ENCODE measurements at regions not wholly inside any gene's neighbourhood (a gene's known extent, or its start where the extent isn't known, plus 50 kb on each side); places are given as distances from the start of the nearest gene placed in this dataset.

DNA sequence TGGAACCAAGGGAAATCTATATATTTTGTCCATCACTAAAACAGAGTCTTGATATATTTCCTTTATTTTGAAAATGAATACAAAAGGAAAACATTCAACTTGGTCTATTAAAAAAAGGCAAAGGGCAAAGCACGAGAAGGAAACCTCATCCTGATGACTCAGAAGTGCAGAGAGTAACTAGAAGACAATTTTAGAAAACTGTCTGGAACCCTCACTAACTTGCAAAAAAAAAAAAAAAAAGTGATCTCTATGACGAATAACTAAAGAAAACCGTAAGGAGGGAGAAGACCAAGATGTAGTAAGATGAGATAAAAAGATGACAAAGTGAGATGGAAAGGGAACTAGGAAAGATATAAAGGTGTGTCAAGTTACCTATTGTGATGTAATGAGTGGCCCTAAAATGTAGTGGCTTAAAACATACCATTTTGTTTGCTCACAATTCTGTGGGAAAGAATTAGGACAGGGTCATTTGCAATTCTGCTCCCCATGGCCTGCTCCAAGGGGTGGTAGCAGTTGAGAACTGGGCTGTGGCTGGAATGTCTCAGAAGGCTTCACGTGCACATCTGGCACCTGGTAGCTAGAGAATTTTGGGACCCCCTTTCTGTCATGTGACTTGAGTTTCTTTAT lies 303.0 kb downstream of the DYSF start:
- TF ChIP-seq FOXP2 (optimal IDR thresholded peaks at IDR 0.05; ENCODE audit: control extremely low read depth, extremely low read length, insufficient read depth) (no peak), EZH2 (IDR thresholded peaks at IDR 0.05) (no peak)
